ENCODE measurements at regions not wholly inside any gene's neighbourhood (a gene's known extent, or its start where the extent isn't known, plus 50 kb on each side); places are given as distances from the start of the nearest gene placed in this dataset.

GRCh38 chr5:116935561-116936162, 361.0 kb upstream of the SEMA6A start:
- Histone ChIP-seq H3K9ac (ENCODE audit: control insufficient read depth, extremely low read depth, insufficient read depth, low read length) (no peak overlapping the region), H3K9me1 (ENCODE audit: control insufficient read depth, extremely low read depth, insufficient read depth, low read length) (no peaks in the 10 kb centered on the region), H2AFZ (ENCODE audit: control insufficient read depth, low read length) (no peak overlapping the region), H3K27ac (ENCODE audit: control insufficient read depth, insufficient read depth, low read length) (no peak overlapping the region), H4K20me1 (ENCODE audit: control insufficient read depth, extremely low read depth, insufficient read depth, low read length) (no peaks in the 10 kb centered on the region), H3K9me3 (ENCODE audit: control insufficient read depth, low read depth, low read length) (no peaks in the 10 kb centered on the region), H3K4me1 (ENCODE audit: control insufficient read depth, extremely low read depth, insufficient read depth, low read length) (no peaks in the 10 kb centered on the region), H3K4me3 (ENCODE audit: control insufficient read depth in 2 of 3, extremely low read depth in 1 of 3, insufficient read depth in 2 of 3, low read depth in 1 of 3, low read length in 3 of 3) (no peak overlapping the region), H3K4me2 (ENCODE audit: control insufficient read depth, extremely low read depth, insufficient read depth, low read depth, low read length) (no peak overlapping the region), H3K79me2 (ENCODE audit: control insufficient read depth, insufficient read depth, low read length) (no peaks in the 10 kb centered on the region), H3K36me3 (ENCODE audit: control insufficient read depth in 2 of 2, extremely low read depth in 1 of 2, insufficient read depth in 2 of 2, low read length in 2 of 2) (no peaks in the 10 kb centered on the region), H3K27me3 (ENCODE audit: control insufficient read depth, extremely low read depth, insufficient read depth, low read length) (no peaks in the 10 kb centered on the region)
- no peak for DNase-seq (ENCODE audit: low read depth, low spot score)
- TF ChIP-seq EZH2 (IDR thresholded peaks at IDR 0.05; ENCODE audit: low read length) (no peak), CTCF (optimal IDR thresholded peaks at IDR 0.05 in 1 of 3, IDR thresholded peaks at IDR 0.05 in 1 of 3, conservative IDR thresholded peaks at IDR 0.05 in 1 of 3; ENCODE audit: extremely low read depth in 1 of 3, insufficient read depth in 2 of 3, low read length in 3 of 3) (no peak)
- dilution Hi-C loops (cut with MboI; ENCODE audit: extremely low pct_ligation_motif_present, low sequenced_read_pairs), result no loop called here
- FAIRE-seq, result no peak

GRCh38 chr5:116930616-116931015, 356.0 kb upstream of the SEMA6A start:
- Histone ChIP-seq H3K79me2 (ENCODE audit: control insufficient read depth, insufficient read depth, low read length) (no peaks in the 10 kb centered on the region), H3K27me3 (ENCODE audit: control insufficient read depth, extremely low read depth, insufficient read depth, low read length) (no peaks in the 10 kb centered on the region), H3K4me3 (ENCODE audit: control insufficient read depth in 2 of 3, extremely low read depth in 1 of 3, insufficient read depth in 2 of 3, low read depth in 1 of 3, low read length in 3 of 3) (no peak overlapping the region), H3K27ac (ENCODE audit: control insufficient read depth, insufficient read depth, low read length) (no peak overlapping the region), H3K9me1 (ENCODE audit: control insufficient read depth, extremely low read depth, insufficient read depth, low read length) (no peaks in the 10 kb centered on the region), H3K9ac (ENCODE audit: control insufficient read depth, extremely low read depth, insufficient read depth, low read length) (no peak overlapping the region), H3K4me1 (ENCODE audit: control insufficient read depth, extremely low read depth, insufficient read depth, low read length) (no peaks in the 10 kb centered on the region), H4K20me1 (ENCODE audit: control insufficient read depth, extremely low read depth, insufficient read depth, low read length) (no peaks in the 10 kb centered on the region), H3K9me3 (ENCODE audit: control insufficient read depth, low read depth, low read length) (no peaks in the 10 kb centered on the region), H2AFZ (ENCODE audit: control insufficient read depth, low read length) (no peak overlapping the region), H3K4me2 (ENCODE audit: control insufficient read depth, extremely low read depth, insufficient read depth, low read depth, low read length) (no peak overlapping the region), H3K36me3 (ENCODE audit: control insufficient read depth in 2 of 2, extremely low read depth in 1 of 2, insufficient read depth in 2 of 2, low read length in 2 of 2) (no peaks in the 10 kb centered on the region)
- no peak for DNase-seq (ENCODE audit: low read depth, low spot score)
- no peak for FAIRE-seq
- dilution Hi-C loops (cut with MboI; ENCODE audit: extremely low pct_ligation_motif_present, low sequenced_read_pairs), result no loop called here
- TF ChIP-seq EZH2 (IDR thresholded peaks at IDR 0.05; ENCODE audit: low read length) (no peak), CTCF (optimal IDR thresholded peaks at IDR 0.05 in 1 of 3, IDR thresholded peaks at IDR 0.05 in 1 of 3, conservative IDR thresholded peaks at IDR 0.05 in 1 of 3; ENCODE audit: extremely low read depth in 1 of 3, insufficient read depth in 2 of 3, low read length in 3 of 3) (no peak)

All from keratinocyte (primary cell).